ENCODE measurements at regions not wholly inside any gene's neighbourhood (a gene's known extent, or its start where the extent isn't known, plus 50 kb on each side); places are given as distances from the start of the nearest gene placed in this dataset.

DNA sequence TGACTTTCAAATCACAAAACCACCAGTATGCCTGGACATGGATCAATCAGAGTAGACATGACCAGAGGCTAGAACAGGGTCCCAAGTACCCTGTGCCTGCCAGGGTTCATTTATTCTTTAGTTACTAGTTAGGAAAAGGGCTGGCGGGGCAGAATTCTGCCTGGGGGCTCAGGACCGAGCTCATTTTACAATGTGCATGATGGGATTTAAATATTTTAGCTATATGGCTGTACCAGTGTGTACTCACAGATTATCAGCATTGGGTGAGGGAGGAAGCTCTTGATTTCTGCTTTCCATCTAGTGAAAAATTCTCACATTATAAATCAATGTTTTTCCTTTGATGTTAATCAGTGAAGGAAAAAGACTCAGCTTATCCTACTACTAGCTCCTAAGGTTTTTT is 1511.1 kb downstream of the EFNA5 start:
- intact Hi-C loops (cut with DNase I): no loop called here
- no peak for ATAC-seq
- H3K4me1 ChIP-seq: no peaks in the 10 kb centered on the region
- no peaks in the 10 kb centered on the region for H3K36me3 ChIP-seq
- no peak overlapping the region for H3K27ac ChIP-seq
- no peaks in the 10 kb centered on the region for H3K9me3 ChIP-seq
- WGBS, 4 donors: 47 to 73% (median 60%) methylated on average over 2 of the region's 2 CpGs
- no peaks in the 10 kb centered on the region for H3K27me3 ChIP-seq
- DNase-seq: no peak
- no peak overlapping the region for H3K4me3 ChIP-seq
- no peak for TF ChIP-seq POLR2A (IDR thresholded peaks at IDR 0.05)
- TF ChIP-seq, protein P1, sequence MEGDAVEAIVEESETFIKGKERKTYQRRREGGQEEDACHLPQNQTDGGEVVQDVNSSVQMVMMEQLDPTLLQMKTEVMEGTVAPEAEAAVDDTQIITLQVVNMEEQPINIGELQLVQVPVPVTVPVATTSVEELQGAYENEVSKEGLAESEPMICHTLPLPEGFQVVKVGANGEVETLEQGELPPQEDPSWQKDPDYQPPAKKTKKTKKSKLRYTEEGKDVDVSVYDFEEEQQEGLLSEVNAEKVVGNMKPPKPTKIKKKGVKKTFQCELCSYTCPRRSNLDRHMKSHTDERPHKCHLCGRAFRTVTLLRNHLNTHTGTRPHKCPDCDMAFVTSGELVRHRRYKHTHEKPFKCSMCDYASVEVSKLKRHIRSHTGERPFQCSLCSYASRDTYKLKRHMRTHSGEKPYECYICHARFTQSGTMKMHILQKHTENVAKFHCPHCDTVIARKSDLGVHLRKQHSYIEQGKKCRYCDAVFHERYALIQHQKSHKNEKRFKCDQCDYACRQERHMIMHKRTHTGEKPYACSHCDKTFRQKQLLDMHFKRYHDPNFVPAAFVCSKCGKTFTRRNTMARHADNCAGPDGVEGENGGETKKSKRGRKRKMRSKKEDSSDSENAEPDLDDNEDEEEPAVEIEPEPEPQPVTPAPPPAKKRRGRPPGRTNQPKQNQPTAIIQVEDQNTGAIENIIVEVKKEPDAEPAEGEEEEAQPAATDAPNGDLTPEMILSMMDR (IDR thresholded peaks at IDR 0.05): no peak

DNA sequence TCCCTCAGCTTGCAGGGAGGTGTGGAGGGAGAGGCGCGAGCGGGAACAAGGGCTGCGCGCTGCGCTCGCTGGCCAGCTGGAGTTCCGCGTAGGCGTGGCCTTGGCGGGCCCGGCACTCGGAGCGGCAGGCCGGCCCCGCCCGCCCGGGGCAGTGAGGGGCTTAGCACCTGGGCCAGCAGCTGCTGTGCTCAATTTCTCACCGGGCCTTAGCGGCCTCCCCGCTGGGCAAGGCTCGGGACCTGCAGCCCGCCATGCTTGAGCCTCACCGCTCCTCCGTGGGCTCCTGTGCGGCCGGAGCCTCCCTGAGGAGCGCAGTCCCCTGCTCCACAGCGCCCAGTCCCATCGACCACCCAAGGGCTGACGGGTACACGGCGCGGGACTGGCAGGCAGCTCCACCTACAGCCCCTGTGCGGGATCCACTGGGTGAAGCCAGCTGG is 1516.4 kb downstream of the EFNA5 start:
- TF ChIP-seq, protein P1 (IDR thresholded peaks at IDR 0.05): no peak
- no peak for TF ChIP-seq POLR2A (IDR thresholded peaks at IDR 0.05)
- 95 to 98% (median 96%) methylated on average over 11 to 35 of the region's 35 CpGs for WGBS, 4 donors
- DNase-seq: peak in 1 of 5 donors; percentile 61
- Histone ChIP-seq H3K27ac (no peak overlapping the region), H3K4me3 (no peak overlapping the region), H3K4me1 (no peaks in the 10 kb centered on the region), H3K27me3 (no peaks in the 10 kb centered on the region), H3K36me3 (no peaks in the 10 kb centered on the region), H3K9me3 (no peaks in the 10 kb centered on the region)
- no peak for ATAC-seq
- intact Hi-C loops (cut with DNase I): loop anchor here in 1 of 10 donors (5.0 kb wide), 1 partner anchor 148 kb away; no protein-coding TSS in a partner anchor

DNA sequence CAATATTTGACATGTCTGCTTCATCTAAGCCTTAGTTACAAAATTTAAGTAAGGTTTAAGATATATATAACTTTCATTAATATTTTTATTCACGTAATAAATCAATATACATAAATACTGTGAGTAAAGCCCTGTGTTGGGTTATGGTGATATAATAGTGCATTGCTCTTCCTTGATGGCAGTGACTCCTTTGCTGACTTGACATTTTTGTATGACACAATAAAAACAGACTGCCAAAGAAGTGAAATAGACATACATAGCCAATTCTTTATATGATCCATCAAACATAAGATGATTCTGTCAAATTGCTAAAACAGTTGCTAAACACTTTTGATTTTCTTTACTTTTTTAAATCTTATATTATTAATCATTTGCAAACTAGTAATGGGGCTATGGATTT is 1518.2 kb downstream of the EFNA5 start:
- Histone ChIP-seq H3K36me3 (no peaks in the 10 kb centered on the region), H3K4me3 (no peak overlapping the region), H3K27me3 (no peaks in the 10 kb centered on the region), H3K27ac (no peak overlapping the region), H3K4me1 (no peaks in the 10 kb centered on the region), H3K9me3 (no peaks in the 10 kb centered on the region)
- WGBS, 4 donors: 86 to 94% (median 93%) methylated on average over 1 of the region's 1 CpG
- no peak for TF ChIP-seq POLR2A (IDR thresholded peaks at IDR 0.05)
- TF ChIP-seq, protein P1 (IDR thresholded peaks at IDR 0.05): no peak
- intact Hi-C loops (cut with DNase I): loop anchor here in 1 of 10 donors (5.0 kb wide), 1 partner anchor 150 kb away; no protein-coding TSS in a partner anchor
- DNase-seq (no peak), ATAC-seq (no peak)

DNA sequence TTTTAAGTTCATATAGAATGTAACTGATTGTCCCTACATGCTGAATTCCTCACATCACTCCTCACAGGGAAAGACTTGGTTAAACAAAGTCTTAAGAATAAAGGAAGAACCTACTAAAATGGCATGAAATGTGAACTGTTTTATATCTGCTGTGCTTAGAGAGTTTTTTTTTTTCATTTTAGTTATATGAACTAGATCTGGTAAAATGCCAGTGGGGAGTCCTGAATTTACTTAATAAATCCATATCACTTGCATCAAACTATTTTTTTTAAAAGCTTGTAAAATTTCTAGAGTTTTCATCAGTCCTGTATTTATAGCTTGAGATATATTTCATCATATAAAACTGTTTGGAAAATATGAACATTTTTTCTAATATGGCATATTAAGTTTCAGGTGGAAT is 1528.6 kb downstream of the EFNA5 start:
- no peak overlapping the region for H3K27ac ChIP-seq
- peaks cover 0 to 5% (median 0%) of the 10 kb centered on the region in 12 donors for H3K9me3 ChIP-seq
- TF ChIP-seq, protein P1 (IDR thresholded peaks at IDR 0.05): no peak
- no peak for TF ChIP-seq POLR2A (IDR thresholded peaks at IDR 0.05)
- no peaks in the 10 kb centered on the region for H3K36me3 ChIP-seq
- H3K27me3 ChIP-seq: no peaks in the 10 kb centered on the region
- H3K4me3 ChIP-seq: no peak overlapping the region
- intact Hi-C loops (cut with DNase I): no loop called here
- DNase-seq (no peak), ATAC-seq (no peak)
- no peaks in the 10 kb centered on the region for H3K4me1 ChIP-seq
